B cell (primary cell): ENCODE measurements at regions not wholly inside any gene's neighbourhood (a gene's known extent, or its start where the extent isn't known, plus 50 kb on each side); places are given as distances from the start of the nearest gene placed in this dataset.

ENCODE experiments used
- ATAC-seq: fragments of 200-7000 bp; cut with Tn5 transposase; one replicate; pipeline ENCODE4 v1.10.0; 2021; ENCODE audit warnings: low read depth, mild to moderate bottlenecking, moderate number of reproducible peaks, moderate library complexity
- CTCF ChIA-PET: fragments of 350-600 bp; sonication (Branson Sonifier 250); formaldehyde crosslinking; loops from one replicate; lab custom pipeline; 2021; ENCODE audit warnings: antibody characterized with exemption, inconsistent platforms; lab: Charles Lee
- POLR2A ChIA-PET: fragments of 350-600 bp; sonication (Branson Sonifier 250); formaldehyde crosslinking; loops from one replicate; lab custom pipeline; 2021; ENCODE audit warnings: antibody characterized with exemption; lab: Charles Lee
- DNase-seq: peaks from one replicate; pipeline ENCODE4 v3.0.0; 2013
- H2AFZ ChIP-seq: 2 replicates; pipeline ENCODE4 v1.6.1; 2012; ENCODE audit warnings: mild to moderate bottlenecking, low read depth, low read length; ENCODE audit not compliant: insufficient read depth, poor library complexity, severe bottlenecking
- H3K27ac ChIP-seq, 2 donors: 1 replicate in 1 of 2; 2 replicates in 1 of 2; pipeline ENCODE4 v1.5.1; 2012 to 2013; ENCODE audit warnings: low read length in 2 of 2, mild to moderate bottlenecking in 2 of 2, moderate library complexity in 1 of 2
- H3K27me3 ChIP-seq, 4 experiments: fragments of 200-600 bp in 1 of 4; sonication (generic) in 1 of 4; replicated peaks in 1 of 4; 1 replicate in 2 of 4; 2 replicates in 2 of 4; pipeline versions ENCODE4 v1.6.1 to v1.7.0; 2013 to 2016; ENCODE audit warnings: low read length in 3 of 4, mild to moderate bottlenecking in 2 of 4, mixed read lengths in 1 of 4, moderate library complexity in 1 of 4; ENCODE audit not compliant: insufficient read depth in 4 of 4, control insufficient read depth in 3 of 4; ENCODE audit errors: control extremely low read depth in 1 of 4
- H3K36me3 ChIP-seq, 2 experiments: replicated peaks in 1 of 2; 1 replicate in 1 of 2; 2 replicates in 1 of 2; pipeline versions ENCODE4 v1.6.1 to v1.7.1; 2013; ENCODE audit warnings: low read length in 1 of 2; ENCODE audit not compliant: insufficient read depth in 2 of 2, control insufficient read depth in 1 of 2; ENCODE audit errors: control extremely low read depth in 1 of 2, extremely low read depth in 1 of 2
- H3K4me1 ChIP-seq, 2 donors: fragments of 200-600 bp in 1 of 2; sonication (generic) in 1 of 2; 1 replicate in 1 of 2; 2 replicates in 1 of 2; pipeline versions ENCODE4 v1.5.1 to v1.6.1; 2013 to 2017; ENCODE audit warnings: low read length in 2 of 2; ENCODE audit not compliant: control insufficient read depth in 2 of 2, insufficient read depth in 2 of 2
- H3K4me2 ChIP-seq: replicated peaks from 2 replicates; pipeline ENCODE3; 2012; ENCODE audit warnings: mild to moderate bottlenecking, low read depth, low read length; ENCODE audit not compliant: poor library complexity, severe bottlenecking
- H3K4me3 ChIP-seq, 5 experiments: fragments of 200-600 bp in 1 of 5; sonication (generic) in 1 of 5; 1 replicate in 3 of 5; 2 replicates in 2 of 5; pipeline versions ENCODE4 v1.5.1 to v1.7.0; 2011 to 2016; ENCODE audit warnings: low read length in 4 of 5, mild to moderate bottlenecking in 4 of 5, low read depth in 2 of 5, control low read depth in 1 of 5, moderate library complexity in 1 of 5; ENCODE audit not compliant: insufficient read depth in 1 of 5; ENCODE audit errors: control extremely low read depth in 1 of 5, extremely low read depth in 1 of 5
- H3K79me2 ChIP-seq: fragments of 200-600 bp; sonication (generic); one replicate; pipeline ENCODE4 v1.6.0; 2016; ENCODE audit warnings: low read length; ENCODE audit not compliant: control insufficient read depth, insufficient read depth
- H3K9ac ChIP-seq: fragments of 200-600 bp; sonication (generic); 2 replicates; pipeline ENCODE4 v1.6.1; 2017; ENCODE audit warnings: mild to moderate bottlenecking, low read length, moderate library complexity
- H3K9me3 ChIP-seq, 3 donors: one replicate each; pipeline versions ENCODE4 v1.6.1 to v1.7.1; 2013; ENCODE audit warnings: low read length in 2 of 3; ENCODE audit not compliant: control insufficient read depth in 2 of 3, insufficient read depth in 1 of 3; ENCODE audit errors: control extremely low read depth in 1 of 3
- H4K20me1 ChIP-seq: 2 replicates; pipeline ENCODE4 v1.6.0; 2012; ENCODE audit warnings: mild to moderate bottlenecking, low read length; ENCODE audit not compliant: insufficient read depth, control insufficient read depth, poor library complexity, severe bottlenecking
- H3K27ac Mint-ChIP-seq: one replicate; pipeline ENCODE4 v1.8.0; 2021; ENCODE audit warnings: mixed read lengths
- H3K27me3 Mint-ChIP-seq: one replicate; pipeline ENCODE4 v1.8.0; 2021; ENCODE audit warnings: mixed read lengths
- H3K4me1 Mint-ChIP-seq: one replicate; pipeline ENCODE4 v1.8.0; 2021; ENCODE audit warnings: mixed read lengths
- H3K4me3 Mint-ChIP-seq: one replicate; pipeline ENCODE4 v1.8.0; 2021; ENCODE audit warnings: mixed read lengths
- H3K9me3 Mint-ChIP-seq: one replicate; pipeline ENCODE4 v1.8.0; 2022; ENCODE audit warnings: mixed read lengths; ENCODE audit not compliant: insufficient read depth
- EZH2 ChIP-seq: IDR thresholded peaks from 2 replicates; pipeline ENCODE4 v1.6.1; 2012; ENCODE audit warnings: borderline replicate concordance, low read depth, mild to moderate bottlenecking, moderate library complexity, low read length; ENCODE audit not compliant: insufficient read depth, poor library complexity, severe bottlenecking
- WGBS: methylation state at CpG from one replicate; pipeline ENCODE4 v1.1.5; 2013; ENCODE audit warnings: missing lambda C conversion rate; ENCODE audit not compliant: insufficient coverage; 5-methylcytosine and 5-hydroxymethylcytosine counted together
- intact Hi-C: fragments of 100-400 bp; cut with micrococcal nuclease; formaldehyde crosslinking; loops from one replicate; pipeline ENCODE4 v1.10.0; 2022
- TF ChIP-seq, protein P1 (sequence below): fragments of 200-600 bp; IDR thresholded peaks from one replicate; pipeline ENCODE4 v1.8.0; 2022; ENCODE audit warnings: antibody characterized with exemption, mild to moderate bottlenecking

DNA sequence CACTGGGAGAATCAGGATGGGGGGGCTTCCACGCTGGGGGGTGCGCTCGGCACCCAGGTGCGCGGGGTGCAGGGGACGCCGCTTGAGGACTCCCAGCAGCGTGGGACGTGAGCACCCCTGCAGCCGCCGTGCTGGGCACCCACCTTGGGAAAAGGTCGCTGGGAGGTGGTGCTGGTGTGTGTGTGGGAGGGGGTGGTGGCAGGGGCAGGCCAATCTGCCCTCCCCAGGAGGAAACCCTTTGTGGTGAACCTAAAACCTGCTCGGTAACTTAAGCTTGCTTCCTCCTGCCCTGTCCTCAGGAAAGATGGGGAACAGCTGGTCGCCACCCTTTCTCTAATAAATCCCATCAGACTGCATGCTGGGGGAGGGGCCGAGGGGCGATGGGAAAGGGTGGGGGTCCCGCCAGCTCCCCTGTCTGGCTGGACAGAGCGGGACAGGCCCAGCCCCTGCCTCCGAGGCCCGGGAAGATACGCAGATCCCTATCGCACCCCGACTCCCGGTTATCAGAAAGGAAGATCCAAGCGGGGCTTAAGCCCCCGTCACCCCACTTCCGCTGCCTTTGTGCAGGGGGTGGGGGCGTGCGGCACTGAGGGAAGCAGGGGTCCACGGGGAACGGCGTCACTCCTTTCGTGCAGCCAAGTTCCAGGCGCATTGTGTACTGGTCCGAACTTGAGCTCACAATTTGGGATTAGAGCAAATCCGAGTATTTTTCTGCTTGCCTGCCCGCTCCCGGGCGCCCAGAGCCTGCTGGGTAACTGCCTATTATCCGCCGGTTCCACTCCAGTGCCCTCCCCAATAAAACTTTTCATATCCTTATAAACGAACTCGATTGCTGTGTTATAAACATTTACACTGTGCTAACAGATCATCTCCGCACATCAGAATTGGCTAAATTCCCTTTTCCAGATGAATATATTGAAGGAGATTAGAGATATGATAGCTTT is 64.6 kb downstream of the UNCX start:
- peaks cover 0 to 7% (median 0%) of the 10 kb centered on the region in 3 donors for H3K9me3 ChIP-seq
- Mint-ChIP-seq H3K4me1 (no peaks in the 10 kb centered on the region), H3K4me3 (no peak overlapping the region), H3K9me3 (no peaks in the 10 kb centered on the region), H3K27me3 (peaks cover 7% of the 10 kb centered on the region), H3K27ac (no peak overlapping the region)
- no peak for TF ChIP-seq EZH2
- TF ChIP-seq, protein P1, sequence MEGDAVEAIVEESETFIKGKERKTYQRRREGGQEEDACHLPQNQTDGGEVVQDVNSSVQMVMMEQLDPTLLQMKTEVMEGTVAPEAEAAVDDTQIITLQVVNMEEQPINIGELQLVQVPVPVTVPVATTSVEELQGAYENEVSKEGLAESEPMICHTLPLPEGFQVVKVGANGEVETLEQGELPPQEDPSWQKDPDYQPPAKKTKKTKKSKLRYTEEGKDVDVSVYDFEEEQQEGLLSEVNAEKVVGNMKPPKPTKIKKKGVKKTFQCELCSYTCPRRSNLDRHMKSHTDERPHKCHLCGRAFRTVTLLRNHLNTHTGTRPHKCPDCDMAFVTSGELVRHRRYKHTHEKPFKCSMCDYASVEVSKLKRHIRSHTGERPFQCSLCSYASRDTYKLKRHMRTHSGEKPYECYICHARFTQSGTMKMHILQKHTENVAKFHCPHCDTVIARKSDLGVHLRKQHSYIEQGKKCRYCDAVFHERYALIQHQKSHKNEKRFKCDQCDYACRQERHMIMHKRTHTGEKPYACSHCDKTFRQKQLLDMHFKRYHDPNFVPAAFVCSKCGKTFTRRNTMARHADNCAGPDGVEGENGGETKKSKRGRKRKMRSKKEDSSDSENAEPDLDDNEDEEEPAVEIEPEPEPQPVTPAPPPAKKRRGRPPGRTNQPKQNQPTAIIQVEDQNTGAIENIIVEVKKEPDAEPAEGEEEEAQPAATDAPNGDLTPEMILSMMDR = no peak
- no peaks in the 10 kb centered on the region for H3K4me1 ChIP-seq
- ATAC-seq (no peak), DNase-seq (no peak)
- H3K9ac ChIP-seq = no peak overlapping the region
- no peak overlapping the region for H3K4me2 ChIP-seq
- ChIA-PET CTCF (no interaction called here), POLR2A (no interaction called here)
- intact Hi-C loops = no loop called here
- peaks cover 0 to 20% (median 0%) of the 10 kb centered on the region in 4 experiments for H3K27me3 ChIP-seq
- no peaks in the 10 kb centered on the region for H3K79me2 ChIP-seq
- H2AFZ ChIP-seq = no peak overlapping the region
- no peaks in the 10 kb centered on the region for H4K20me1 ChIP-seq
- H3K27ac ChIP-seq = no peak overlapping the region
- H3K36me3 ChIP-seq = no peaks in the 10 kb centered on the region
- WGBS = 49% methylated on average over 41 of the region's 44 CpGs
- H3K4me3 ChIP-seq = no peak overlapping the region
